GM12873 (cell line): ENCODE measurements at regions not wholly inside any gene's neighbourhood (a gene's known extent, or its start where the extent isn't known, plus 50 kb on each side); places are given as distances from the start of the nearest gene placed in this dataset.

Source experiments
- CTCF ChIP-seq: IDR thresholded peaks from 2 replicates; pipeline ENCODE4 v1.5.1; 2012; ENCODE audit warnings: low read depth, mild to moderate bottlenecking, moderate library complexity, low read length, control low read depth; ENCODE audit not compliant: insufficient read depth; ENCODE audit errors: missing control alignments

- no peak for TF ChIP-seq CTCF
These were observed 327.1 kb upstream of the NUDT12 start for GRCh38 chr5:103889500-103890209.

GRCh38 chr5:103886826-103887225, 324.2 kb upstream of the NUDT12 start:
- TF ChIP-seq CTCF: no peak

GRCh38 chr5:103883143-103883542, 320.6 kb upstream of the NUDT12 start:
- TF ChIP-seq CTCF: no peak

GRCh38 chr5:103881560-103881959, 319.0 kb upstream of the NUDT12 start:
- TF ChIP-seq CTCF: no peak

- no peak for TF ChIP-seq CTCF
These were observed 305.4 kb upstream of the NUDT12 start for GRCh38 chr5:103867857-103868598.

GRCh38 chr5:103866169-103866568, 303.6 kb upstream of the NUDT12 start:
- TF ChIP-seq CTCF: no peak

- TF ChIP-seq CTCF: no peak
These were observed 299.8 kb upstream of the NUDT12 start for GRCh38 chr5:103862398-103862797.
